GM19452 (cell line): ENCODE measurements at regions not wholly inside any gene's neighbourhood (a gene's known extent, or its start where the extent isn't known, plus 50 kb on each side); places are given as distances from the start of the nearest gene placed in this dataset.
"Not testable (repeated sequence)": the region's sequence is repeated elsewhere in the genome, so short reads cannot be mapped to it uniquely, and the experiment has no call there.

Experiments used
- ATAC-seq: cut with Tn5 transposase; IDR thresholded peaks from one replicate; pipeline ENCODE4 v1.9.1; 2021; ENCODE audit not compliant: unreplicated experiment

DNA sequence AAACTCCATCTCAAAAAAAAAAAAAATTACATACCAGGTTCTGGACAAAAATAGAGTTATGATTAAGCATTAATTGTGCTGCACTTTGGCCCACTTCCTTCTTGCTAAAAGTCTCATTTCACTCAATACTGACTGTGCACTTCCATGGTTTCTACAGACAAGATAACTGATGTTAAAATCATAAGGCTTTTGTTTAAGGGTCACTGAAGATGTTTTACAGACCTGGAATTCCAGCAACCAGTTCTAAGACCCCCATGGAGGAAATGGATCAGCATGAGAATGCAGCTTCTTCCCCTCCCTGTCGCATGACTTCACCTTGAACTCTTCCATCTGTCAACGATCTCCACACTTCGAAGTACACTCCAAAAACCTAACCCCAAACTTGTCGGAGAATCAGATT, 1191.8 kb upstream of the AUTS2 start:
- ATAC-seq = no peak

DNA sequence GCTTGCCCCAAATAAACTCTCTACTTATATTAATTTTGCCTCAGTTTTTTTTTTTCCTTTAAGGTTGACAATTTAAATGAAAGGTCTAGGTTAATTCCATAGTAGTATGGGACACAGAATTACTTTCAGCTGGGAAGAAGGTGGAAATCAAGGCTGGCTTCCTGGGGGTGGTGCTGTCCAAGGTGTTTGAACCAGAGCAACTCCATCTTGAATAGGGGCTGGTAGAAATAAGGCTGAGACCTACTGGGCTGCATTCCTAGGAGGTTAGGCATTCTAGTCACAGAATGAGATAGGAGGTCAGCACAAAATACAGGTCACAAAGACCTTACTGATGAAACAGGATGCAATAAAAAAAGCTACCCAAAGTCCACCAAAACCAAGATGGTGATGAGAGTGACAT, 1190.8 kb upstream of the AUTS2 start:
- ATAC-seq = no peak

DNA sequence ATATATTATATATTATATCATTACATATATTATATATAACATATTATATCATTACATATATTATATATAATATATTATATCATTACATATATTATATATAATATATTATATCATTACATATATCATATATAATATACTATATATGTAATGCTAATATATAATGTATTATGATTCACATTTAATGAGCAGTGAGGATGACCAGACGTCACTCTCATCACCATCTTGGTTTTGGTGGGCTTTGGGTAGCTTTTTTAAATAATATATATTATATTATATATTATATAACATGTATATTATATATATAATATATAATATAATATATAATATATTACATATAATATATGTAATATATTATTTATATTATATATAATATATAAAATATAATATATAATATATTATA, 1189.4 kb upstream of the AUTS2 start:
- no peak for ATAC-seq

DNA sequence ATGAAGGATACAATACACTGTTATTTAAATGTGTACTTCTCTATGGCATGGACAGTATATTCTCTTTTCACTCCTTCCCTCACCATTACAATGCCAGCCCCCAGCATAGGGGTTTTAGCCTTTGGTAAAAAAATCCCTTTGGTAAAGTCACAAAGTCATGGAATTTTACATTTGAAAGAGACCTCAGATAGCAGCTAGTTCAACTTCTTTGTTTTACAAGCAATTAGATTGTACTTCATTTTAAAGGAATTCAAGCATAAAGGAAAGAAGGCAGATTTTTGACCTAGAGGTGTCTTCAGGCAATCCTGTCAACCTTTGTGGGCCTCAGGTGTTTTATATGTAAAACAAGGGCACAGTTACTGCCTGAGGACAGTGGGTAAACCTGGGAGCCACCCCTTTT, 1188.4 kb upstream of the AUTS2 start:
- ATAC-seq = no peak

DNA sequence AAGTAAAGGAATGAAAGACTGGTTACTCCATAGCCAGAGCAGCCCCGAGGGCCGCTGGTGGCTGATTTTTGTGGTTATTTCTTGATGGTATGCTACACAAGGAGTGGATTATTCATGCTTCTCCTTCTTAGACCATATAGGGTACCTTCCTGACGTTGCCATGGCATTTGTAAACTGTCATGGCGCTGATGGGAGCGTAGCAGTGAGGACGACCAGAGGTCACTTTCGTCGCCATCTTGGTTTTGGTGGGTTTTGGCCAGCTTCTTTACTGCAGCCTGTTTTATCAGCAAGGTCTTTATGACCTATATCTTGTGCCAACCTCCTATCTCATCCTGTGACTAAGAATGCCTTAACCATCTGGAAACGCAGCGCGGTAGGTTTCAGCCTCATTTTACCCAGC, 1187.6 kb upstream of the AUTS2 start:
- ATAC-seq = not testable (repeated sequence)

DNA sequence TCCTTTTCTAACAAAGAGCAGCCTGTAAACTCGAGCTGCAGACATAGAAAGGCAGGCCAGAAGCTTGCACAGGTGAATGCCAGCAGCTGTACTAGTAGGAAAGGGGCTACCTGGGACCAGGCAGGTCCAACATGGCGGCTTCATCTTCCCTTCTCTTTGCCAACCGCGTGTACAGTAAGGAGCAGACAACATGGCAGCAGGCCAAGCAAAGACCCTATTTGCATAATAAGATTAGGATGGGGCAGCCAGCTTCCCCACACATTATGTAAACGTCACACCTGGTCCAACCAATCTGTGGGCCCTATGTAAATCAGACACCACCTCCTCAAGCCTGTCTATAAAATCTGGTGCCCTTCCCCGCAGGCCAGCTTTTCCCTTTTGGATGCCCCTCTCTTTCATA, 1186.5 kb upstream of the AUTS2 start:
- ATAC-seq = no peak

DNA sequence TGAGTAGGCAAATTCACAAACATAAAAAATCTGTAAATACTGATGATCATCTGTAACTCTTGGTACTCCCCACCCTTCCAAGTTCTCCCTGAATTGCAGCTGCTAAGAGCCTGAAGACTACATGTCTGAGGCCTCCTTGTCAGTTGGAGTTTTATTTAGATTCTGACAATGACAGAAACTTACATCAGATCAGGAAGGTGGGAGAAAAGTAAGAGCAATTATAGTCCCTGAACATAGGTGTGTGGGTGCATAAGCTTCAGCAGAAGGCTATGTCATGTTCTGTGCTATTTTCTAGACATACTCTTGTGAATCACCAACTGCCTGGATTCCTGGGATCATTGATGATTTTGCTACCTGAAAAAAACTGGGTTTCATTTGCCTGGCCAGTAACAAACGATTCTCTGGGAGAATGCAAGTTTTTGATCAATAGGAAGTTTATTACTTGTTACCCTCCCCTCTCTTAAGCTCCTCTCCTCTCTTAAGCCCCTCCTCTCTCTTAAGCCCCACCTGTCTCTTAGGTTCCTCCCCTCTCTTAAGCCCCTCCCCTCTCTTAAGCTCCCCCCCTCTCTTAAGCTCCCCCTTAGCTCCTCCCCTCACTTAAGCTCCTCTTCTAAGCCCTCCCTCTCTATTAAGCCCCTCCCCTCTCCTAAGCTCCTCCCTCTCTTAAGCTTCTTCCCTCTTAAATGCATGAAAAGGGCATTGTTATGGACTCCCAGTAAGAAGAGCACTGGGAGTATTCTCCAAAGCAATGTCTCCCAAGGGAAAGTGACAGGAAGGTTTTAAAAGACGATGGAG, 1183.4 kb upstream of the AUTS2 start:
- no peak for ATAC-seq

DNA sequence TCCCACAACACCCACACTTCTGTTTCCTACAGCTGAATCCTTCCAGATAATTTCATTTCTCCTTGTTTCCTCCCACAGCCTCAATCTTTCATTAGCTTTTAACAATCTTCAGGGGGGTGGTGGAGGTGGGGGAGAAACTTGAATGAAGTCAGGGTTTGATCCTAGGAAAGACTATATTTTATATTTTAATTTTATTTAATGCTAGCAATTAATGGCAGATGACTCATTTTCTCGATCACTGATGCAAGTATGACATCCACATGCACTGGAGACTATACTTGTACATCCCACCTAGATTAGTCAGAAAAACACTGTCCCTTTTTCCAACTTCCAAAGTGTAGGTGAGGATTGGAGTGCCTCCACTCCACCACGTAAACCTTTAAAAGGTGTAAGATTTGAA, 1181.3 kb upstream of the AUTS2 start:
- no peak for ATAC-seq

DNA sequence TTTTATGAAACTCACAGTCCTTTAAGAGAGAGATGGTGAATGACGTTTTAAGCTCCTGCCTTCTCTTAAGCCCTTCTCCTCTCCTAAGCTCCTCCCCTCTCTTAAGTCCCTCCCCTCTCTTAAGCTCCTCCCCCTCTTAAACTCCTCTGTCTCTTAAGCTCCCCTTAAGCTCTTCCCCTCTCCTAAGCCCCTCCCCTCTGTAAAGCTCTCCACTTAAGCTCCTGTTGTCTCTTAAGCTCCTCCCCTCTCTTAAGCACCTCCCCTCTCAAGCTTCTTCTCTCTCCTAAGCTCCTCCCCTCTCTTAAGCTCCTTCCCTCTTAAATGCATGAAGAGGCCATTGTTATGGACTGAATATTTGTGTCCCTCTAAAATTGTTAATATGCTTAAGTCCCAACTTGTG, 1180.6 kb upstream of the AUTS2 start:
- no peak for ATAC-seq

DNA sequence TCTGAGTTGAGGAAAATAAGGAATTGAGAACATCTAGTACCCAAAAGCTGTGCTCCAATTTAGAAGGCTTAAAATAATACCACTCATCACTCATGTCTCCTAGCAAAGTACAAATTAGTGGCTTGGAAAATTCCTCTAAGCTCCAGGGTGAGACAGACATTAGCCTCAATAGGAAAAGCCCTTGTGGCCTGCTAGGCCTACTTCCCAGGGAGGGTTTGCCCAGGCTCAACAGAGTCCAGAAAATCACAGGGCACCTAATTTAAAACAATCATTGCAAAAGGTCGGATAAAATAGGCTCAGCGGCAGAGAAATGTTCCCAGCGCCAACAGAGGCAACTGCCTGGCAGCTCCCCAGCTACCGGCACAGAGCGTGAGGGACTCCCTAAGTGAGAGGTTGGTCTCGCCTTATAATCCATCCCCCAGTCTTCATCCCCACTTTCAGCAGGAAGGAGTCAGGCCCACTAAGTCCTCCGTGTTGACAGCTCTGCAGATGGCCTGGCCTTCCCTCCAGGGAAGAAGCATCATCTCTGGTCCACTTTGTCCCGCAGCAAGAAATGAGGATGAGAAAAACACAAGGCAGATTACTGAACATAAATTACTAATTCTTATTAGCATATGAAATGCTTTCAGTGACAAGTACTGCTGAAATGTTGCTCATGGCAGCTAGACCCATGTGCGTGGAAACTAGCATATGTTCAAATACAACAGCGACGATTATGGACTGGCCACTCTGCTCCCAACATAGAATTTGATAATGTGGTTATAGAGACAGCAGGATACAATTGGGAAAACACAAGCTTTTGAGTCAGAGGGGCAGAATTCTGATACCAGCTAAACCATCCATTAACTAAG, 1177.7 kb upstream of the AUTS2 start:
- ATAC-seq = no peak

DNA sequence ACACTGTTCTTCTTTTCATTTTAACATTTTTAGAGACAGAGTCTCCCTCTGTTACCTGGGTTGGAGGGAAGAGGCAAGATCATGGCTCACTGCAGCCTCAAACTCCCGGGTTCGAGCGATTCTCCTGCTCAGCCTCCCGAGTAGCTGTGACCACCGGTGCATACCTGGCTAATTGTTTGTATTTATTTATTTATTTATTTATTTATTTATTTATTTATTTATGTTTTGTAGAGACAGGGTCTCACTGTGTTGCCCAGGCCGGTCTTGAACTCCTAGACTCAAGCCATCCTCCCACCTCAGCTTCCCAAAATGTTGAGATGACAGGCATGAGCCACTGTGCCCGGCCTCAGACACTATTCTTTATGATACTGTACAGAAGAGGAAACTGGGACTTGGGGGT, 1176.6 kb upstream of the AUTS2 start:
- ATAC-seq = no peak

DNA sequence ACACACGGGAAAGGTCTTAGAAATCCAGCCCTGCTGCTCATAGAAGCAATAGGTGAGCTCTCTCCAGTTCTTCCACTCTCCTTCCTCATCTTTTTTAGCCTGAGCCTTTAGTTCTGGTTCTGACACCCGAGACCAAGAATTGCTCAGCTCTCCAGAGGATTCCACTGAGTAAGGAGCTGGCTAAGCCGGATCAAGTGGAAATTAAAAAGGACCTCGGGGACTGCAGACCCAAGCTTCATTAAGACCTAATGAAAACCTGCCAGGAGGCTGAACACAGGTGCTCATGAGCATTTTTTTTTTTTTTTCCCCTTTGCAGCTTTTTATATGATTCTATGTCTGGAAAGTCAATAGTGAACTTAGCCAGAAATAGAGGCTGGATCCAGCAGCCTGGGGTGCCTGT, 1176.0 kb upstream of the AUTS2 start:
- no peak for ATAC-seq

DNA sequence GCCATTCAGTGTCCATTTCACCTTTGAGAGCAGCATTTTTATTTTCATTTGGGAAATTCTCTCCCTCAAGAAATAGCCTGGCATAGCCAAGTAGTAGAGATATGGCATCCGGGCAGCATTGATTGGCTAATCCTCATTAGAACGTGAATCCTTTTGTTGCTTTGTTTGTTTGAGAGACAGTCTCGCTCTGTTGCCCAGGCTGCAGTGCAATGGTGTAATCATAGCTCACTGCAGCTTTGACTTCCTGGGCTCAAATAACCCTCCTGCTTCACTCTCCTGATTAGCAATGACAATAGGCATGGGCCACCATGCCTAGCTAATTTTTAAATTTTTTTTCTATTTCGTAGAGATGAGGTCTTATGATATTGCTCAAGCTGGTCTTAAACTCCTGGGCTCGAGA, 1174.9 kb upstream of the AUTS2 start:
- ATAC-seq = no peak

DNA sequence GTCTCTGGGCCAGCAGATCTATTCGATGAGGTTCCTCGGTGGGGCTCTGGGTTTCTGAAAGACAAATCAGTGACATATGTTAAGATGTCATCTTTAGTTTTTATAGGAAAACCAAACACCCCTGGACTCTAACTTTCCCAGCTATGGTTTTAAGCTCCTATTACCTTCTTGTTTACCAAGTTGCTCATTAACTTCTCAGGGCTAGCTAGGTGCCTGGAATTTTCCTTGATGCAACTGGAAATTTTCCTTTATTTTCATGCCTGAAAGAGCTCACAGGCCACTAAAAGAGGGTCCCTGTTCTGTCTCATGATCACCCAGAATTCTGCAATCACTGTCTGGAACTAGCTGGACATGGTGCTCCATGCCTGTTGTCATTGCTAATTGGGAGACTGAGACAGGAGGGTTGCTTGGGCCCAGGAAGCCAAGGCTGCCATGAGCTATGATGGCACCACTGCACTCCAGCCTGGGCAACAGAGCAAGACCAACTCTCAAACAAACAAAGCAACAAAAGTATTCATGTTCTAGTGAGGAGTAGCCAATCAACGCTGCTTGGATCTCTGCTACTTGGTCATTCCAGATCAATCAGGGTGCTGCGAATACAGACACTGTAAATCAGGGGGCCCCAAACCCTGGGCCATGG, 1173.5 kb upstream of the AUTS2 start:
- ATAC-seq = no peak

DNA sequence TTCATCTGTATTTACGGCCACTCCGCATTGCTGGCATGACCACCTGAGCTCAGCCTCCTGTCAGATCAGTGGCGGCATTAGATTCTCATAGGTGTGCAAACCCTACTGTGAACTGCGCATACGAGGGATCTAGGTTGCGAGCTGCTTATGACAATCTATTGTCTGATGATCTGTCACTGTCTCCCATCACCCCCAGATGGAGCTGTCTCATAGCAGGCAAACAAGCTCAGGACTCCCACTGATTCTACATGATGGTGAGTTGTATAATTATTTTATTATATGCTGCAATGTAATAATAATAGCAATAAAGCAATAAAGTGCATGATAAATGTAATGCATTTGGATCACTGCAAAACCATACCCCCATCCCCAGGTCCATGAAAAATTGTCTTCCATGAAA, 1172.9 kb upstream of the AUTS2 start:
- no peak for ATAC-seq

DNA sequence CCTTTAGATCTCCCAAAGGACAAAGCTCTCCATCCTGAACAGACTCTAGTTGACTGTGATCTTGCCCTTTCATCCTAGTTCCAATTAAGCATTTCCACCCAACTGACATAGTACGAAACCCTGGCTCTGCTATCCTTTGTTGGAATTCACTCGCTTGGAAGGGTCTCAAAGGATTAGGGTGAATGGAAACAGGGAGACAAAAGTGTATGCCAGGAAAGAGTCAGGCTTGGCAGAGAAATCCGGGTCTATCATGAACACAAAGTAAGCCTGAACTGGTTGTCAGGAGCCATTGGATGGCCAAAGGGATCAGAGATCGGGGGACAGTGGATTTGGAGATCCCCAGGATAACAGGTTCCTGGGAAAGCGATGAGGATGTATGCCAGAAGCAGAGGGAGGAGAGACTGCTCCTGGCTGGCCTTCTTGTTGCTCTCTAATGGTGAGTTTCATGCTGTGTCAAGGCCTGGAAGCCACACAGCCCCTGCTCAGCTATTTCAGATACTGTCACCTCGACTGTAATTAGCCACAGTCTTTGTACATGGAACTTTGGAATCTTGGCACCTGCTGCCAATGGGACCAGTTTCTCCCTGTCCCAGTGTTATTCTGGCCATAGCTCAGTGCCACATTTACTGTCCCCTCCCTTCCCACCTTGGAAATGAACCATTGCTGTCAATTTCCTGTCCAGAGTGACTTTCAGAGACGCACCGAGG, 1168.7 kb upstream of the AUTS2 start:
- no peak for ATAC-seq

DNA sequence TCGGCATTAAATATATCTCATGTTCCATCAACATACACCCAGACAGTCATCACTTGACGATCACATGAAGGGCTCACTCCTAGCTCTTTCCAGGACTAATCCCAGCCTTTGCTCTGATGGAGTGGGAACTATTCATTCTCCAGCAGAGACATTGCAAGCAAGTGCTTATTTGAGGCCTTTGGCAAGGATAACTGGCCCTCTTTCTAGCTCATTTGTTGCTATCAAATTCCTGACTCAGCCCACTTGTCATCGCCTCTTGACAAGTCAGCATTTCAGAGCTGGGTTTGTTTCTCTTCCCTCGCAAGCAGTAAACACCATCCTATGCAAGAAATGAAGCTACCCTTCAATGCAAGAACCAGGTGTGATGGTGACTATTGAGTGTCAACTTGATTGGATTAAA, 1165.7 kb upstream of the AUTS2 start:
- no peak for ATAC-seq

DNA sequence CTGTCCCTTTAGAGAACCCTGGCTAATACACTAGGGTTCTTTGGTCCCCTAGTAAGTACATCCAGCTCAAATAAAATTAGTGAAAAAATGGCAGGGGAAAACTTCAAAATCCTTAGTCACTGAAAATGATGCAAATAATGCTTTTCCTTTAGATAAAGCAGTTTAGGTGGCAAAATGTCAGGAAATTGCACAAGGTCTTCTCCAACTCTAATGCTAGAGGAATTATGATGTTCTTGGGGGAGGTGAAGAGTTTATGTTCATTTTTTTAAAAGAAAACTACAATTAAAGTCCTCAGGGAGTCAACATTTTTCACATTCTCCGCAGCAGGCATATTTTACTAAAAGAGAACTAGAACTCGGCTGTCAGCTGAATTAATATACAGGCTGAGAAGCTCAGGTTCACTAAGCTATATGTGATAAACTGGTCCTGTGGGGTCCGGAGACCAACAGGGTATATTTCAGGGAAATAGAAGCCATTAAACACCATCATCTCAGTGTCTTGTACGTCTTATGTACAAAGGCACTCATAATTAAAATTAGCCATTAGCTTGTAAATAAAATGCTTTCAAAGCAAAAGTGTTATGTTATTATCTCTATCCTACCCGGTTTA, 1164.7 kb upstream of the AUTS2 start:
- ATAC-seq = no peak

DNA sequence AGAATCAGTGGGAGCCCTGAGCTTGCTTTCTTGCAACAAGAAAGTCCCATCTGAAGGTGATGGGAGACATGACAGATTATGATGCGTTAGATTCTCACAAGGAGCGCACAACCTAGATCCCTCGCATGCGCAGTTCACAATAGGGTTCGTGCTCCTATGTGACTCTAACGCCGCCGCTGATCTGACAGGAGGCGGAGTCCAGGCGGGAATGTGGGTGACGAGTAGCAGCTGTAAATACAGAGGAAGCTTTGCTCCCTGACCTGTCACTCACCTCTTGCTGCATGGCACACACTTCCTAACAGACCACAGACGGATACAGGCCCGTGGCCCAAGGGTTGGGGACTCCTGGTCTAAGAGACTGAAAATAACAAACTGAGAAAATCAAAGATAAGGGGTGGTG, 1163.4 kb upstream of the AUTS2 start:
- ATAC-seq = no peak

DNA sequence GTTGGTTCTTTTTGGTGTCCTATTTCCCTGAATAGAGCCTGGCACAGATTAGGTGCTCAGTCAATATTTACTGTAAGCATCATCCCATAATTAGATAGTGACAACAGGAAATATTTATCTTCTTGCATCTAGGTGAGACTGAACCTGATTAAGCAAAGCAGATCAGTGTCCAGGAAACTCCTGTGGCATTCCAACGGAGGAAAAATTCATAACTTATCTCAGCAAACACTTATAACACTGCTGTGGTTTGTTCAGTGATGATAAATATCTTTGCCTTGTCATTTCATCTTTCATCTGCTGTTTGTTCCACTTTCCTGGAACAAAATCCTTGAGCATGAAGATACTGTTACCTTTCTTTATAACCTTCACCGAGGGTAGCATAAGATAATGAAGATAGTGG, 1160.3 kb upstream of the AUTS2 start:
- no peak for ATAC-seq

DNA sequence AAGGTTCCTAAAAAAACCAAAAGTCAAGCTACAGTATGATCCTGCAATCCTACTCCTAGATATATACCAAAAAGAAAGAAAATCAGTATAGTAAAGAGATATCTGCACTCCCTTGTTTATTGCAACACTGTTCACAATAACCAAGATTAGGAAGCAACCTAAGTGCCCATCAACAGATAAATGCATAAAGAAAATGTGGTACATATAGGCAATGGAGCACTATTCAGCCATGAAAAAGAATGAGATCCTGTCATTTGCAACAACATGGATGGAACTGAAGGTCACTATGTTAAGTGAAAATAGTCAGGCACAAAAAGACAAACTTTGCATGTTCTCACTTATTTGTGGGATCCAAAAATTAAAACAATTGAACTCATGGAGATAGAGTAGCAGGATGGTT, 1159.5 kb upstream of the AUTS2 start:
- no peak for ATAC-seq
